ENCODE measurements at regions not wholly inside any gene's neighbourhood (a gene's known extent, or its start where the extent isn't known, plus 50 kb on each side); places are given as distances from the start of the nearest gene placed in this dataset.

- TF ChIP-seq CTBP1 (IDR thresholded peaks at IDR 0.05; ENCODE audit: borderline replicate concordance) = no peak
- TF ChIP-seq SUZ12 (IDR thresholded peaks at IDR 0.05) = no peak
- no peak for TF ChIP-seq NFRKB (IDR thresholded peaks at IDR 0.05)
- TF ChIP-seq FOXM1 (IDR thresholded peaks at IDR 0.05; ENCODE audit: borderline replicate concordance) = no peak
These were observed 197.4 kb upstream of the ISL1 start for GRCh38 chr5:51185850-51186329.
